ENCODE measurements at regions not wholly inside any gene's neighbourhood (a gene's known extent, or its start where the extent isn't known, plus 50 kb on each side); places are given as distances from the start of the nearest gene placed in this dataset.
A peak's percentile ranks its signal among the peaks of the same experiment; 100 is the strongest.
"Not testable (repeated sequence)": the region's sequence is repeated elsewhere in the genome, so short reads cannot be mapped to it uniquely, and the experiment has no call there.

DNA sequence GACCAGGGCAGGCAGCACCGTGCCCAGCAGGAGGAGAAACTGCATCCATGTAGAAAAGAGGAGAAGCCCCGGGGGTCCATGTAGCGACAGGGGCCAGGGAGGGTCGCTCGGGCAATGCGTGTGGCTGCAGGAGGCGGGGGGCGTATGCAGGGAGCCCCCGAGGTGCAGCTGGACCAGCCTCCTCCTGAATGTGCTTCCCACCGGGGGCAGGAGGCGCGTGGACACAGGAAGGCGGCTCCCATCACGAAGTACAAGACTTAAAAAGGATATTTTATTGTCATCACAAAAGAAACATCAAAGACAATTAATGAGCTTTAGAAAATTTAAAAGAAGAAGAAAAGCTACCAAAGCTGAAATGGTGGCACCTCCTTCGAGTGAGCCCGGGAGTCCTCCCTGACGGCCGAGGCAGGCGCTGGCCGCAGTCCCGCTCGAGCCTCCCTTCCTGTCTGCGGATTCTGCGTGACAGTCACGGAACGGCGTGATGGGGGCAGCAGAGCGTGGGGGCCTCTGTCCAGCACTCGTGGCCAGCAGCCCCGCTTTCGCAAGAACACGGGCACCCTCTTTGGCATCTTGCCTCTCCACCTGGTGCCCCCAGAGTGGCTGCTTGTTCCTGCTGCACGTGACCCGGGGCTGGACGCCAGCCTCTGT, 238.0 kb downstream of the TMEM121 start:
- H3K4me1 Mint-ChIP-seq; DNase-seq; H3K27me3 ChIP-seq (ENCODE audit: control insufficient read depth, insufficient read depth, low read length); H3K27ac Mint-ChIP-seq; H3K4me3 Mint-ChIP-seq; H3K27me3 Mint-ChIP-seq (ENCODE audit: low read depth in 2 of 2); H3K9me3 ChIP-seq (ENCODE audit: control insufficient read depth, insufficient read depth, low read length); H3K27ac ChIP-seq (ENCODE audit: low read length); H3K4me1 ChIP-seq (ENCODE audit: control insufficient read depth, insufficient read depth, low read length); intact Hi-C loops (cut with micrococcal nuclease); ATAC-seq; H3K9me3 Mint-ChIP-seq; H3K36me3 Mint-ChIP-seq; H3K36me3 ChIP-seq (ENCODE audit: control insufficient read depth, insufficient read depth, low read length); H3K4me3 ChIP-seq (ENCODE audit: low read length): not testable (repeated sequence)
- WGBS (ENCODE audit: insufficient coverage): 89% methylated on average over 22 of the region's 35 CpGs

DNA sequence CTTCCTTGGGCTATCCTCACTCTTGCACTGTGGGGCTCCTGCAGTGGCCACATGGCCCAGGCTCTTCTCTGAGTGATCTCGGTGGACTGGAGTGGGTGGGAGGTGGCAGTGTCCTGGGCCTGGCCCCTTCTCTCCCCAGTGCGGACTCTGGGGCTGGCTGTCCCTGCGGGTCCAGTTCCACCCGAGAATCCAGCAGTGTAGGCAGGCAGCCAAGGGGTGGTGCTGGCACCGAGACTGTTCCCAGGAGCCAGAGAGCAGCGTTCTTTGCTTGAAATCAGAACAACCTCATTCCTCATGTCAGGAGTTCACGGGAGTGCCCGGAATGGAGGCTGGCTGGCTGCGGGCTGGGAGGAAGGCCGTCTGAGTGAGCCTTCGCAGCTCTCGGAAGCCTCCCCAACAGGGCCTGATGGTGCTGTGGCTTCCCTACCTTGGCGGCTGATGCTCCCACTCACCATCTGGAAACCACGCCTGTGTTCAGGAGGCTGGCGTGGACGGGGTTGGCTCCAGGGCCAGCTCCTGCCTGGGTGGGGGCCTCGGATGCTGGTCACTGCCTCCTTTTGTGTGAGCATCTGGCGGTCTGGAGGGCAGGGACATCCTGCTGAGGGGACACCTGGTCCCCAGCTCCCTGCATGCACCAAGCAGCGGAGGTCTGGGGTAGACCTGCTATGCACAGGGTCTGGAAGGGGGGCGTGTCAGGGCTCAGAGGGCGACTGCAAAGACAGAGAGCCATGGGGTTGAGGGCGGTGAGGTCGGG, 238.9 kb downstream of the TMEM121 start:
- H3K4me3 ChIP-seq (ENCODE audit: low read length); H3K27me3 ChIP-seq (ENCODE audit: control insufficient read depth, insufficient read depth, low read length); H3K9me3 ChIP-seq (ENCODE audit: control insufficient read depth, insufficient read depth, low read length); H3K27ac ChIP-seq (ENCODE audit: low read length); H3K4me1 ChIP-seq (ENCODE audit: control insufficient read depth, insufficient read depth, low read length); H3K9me3 Mint-ChIP-seq; H3K27me3 Mint-ChIP-seq (ENCODE audit: low read depth in 2 of 2); H3K36me3 Mint-ChIP-seq; H3K27ac Mint-ChIP-seq; DNase-seq; H3K36me3 ChIP-seq (ENCODE audit: control insufficient read depth, insufficient read depth, low read length); ATAC-seq; intact Hi-C loops (cut with micrococcal nuclease); H3K4me1 Mint-ChIP-seq; H3K4me3 Mint-ChIP-seq: not testable (repeated sequence)
- WGBS (ENCODE audit: insufficient coverage): 89% methylated on average over 11 of the region's 23 CpGs

GRCh38 chr14:105765893-105766614, 239.7 kb downstream of the TMEM121 start:
- Mint-ChIP-seq H3K36me3 (no peaks in the 10 kb centered on the region), H3K27ac (no peak overlapping the region), H3K9me3 (no peaks in the 10 kb centered on the region), H3K4me3 (no peak overlapping the region), H3K27me3 (ENCODE audit: low read depth in 2 of 2) (no peaks in the 10 kb centered on the region), H3K4me1 (no peaks in the 10 kb centered on the region)
- no peak overlapping the region for H3K4me3 ChIP-seq (ENCODE audit: low read length)
- no peaks in the 10 kb centered on the region for H3K4me1 ChIP-seq (ENCODE audit: control insufficient read depth, insufficient read depth, low read length)
- no peaks in the 10 kb centered on the region for H3K36me3 ChIP-seq (ENCODE audit: control insufficient read depth, insufficient read depth, low read length)
- ATAC-seq (peak in 1 of 3 donors; percentile 22), DNase-seq (no peak)
- no peak overlapping the region for H3K27ac ChIP-seq (ENCODE audit: low read length)
- TF ChIP-seq, protein P1, sequence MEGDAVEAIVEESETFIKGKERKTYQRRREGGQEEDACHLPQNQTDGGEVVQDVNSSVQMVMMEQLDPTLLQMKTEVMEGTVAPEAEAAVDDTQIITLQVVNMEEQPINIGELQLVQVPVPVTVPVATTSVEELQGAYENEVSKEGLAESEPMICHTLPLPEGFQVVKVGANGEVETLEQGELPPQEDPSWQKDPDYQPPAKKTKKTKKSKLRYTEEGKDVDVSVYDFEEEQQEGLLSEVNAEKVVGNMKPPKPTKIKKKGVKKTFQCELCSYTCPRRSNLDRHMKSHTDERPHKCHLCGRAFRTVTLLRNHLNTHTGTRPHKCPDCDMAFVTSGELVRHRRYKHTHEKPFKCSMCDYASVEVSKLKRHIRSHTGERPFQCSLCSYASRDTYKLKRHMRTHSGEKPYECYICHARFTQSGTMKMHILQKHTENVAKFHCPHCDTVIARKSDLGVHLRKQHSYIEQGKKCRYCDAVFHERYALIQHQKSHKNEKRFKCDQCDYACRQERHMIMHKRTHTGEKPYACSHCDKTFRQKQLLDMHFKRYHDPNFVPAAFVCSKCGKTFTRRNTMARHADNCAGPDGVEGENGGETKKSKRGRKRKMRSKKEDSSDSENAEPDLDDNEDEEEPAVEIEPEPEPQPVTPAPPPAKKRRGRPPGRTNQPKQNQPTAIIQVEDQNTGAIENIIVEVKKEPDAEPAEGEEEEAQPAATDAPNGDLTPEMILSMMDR (IDR thresholded peaks at IDR 0.05): no peak
- H3K9me3 ChIP-seq (ENCODE audit: control insufficient read depth, insufficient read depth, low read length): no peaks in the 10 kb centered on the region
- 90% methylated on average over 9 of the region's 9 CpGs for WGBS (ENCODE audit: insufficient coverage)
- no peaks in the 10 kb centered on the region for H3K27me3 ChIP-seq (ENCODE audit: control insufficient read depth, insufficient read depth, low read length)
- intact Hi-C loops (cut with micrococcal nuclease): no loop called here

DNA sequence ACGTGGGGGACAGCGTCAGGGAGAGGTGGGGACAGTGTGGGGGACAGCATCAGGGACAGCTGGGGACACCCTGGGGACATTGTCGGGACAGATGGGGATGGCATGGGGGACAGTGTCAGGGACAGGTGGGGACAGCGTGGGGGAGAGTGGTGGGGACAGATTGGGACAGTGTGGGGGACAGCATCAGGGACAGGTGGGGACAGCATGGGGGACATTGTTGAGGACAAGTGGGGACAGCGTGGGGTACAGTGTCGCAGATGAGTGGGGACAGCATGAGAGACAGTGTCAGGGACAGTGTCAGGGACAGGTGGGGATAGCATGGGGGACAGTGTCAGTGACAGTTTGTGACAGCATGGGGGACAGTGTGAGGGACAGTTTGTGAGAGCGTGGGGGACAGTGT, 240.9 kb downstream of the TMEM121 start:
- Histone ChIP-seq H3K4me3 (ENCODE audit: low read length) (no peak overlapping the region), H3K36me3 (ENCODE audit: control insufficient read depth, insufficient read depth, low read length) (no peaks in the 10 kb centered on the region), H3K27me3 (ENCODE audit: control insufficient read depth, insufficient read depth, low read length) (no peaks in the 10 kb centered on the region), H3K4me1 (ENCODE audit: control insufficient read depth, insufficient read depth, low read length) (no peaks in the 10 kb centered on the region), H3K9me3 (ENCODE audit: control insufficient read depth, insufficient read depth, low read length) (no peaks in the 10 kb centered on the region), H3K27ac (ENCODE audit: low read length) (no peak overlapping the region)
- Mint-ChIP-seq H3K4me3 (no peak overlapping the region), H3K27ac (no peak overlapping the region), H3K9me3 (no peaks in the 10 kb centered on the region), H3K4me1 (no peaks in the 10 kb centered on the region), H3K36me3 (no peaks in the 10 kb centered on the region), H3K27me3 (ENCODE audit: low read depth in 2 of 2) (no peaks in the 10 kb centered on the region)
- intact Hi-C loops (cut with micrococcal nuclease): no loop called here
- 86% methylated on average over 7 of the region's 7 CpGs for WGBS (ENCODE audit: insufficient coverage)
- TF ChIP-seq, protein P1 (IDR thresholded peaks at IDR 0.05): no peak
- ATAC-seq (peak in 1 of 3 donors; percentile 38), DNase-seq (no peak)

GRCh38 chr14:105768039-105768438, 241.7 kb downstream of the TMEM121 start:
- H3K36me3 ChIP-seq (ENCODE audit: control insufficient read depth, insufficient read depth, low read length); H3K4me3 Mint-ChIP-seq; H3K27me3 ChIP-seq (ENCODE audit: control insufficient read depth, insufficient read depth, low read length); H3K4me1 ChIP-seq (ENCODE audit: control insufficient read depth, insufficient read depth, low read length); DNase-seq; H3K9me3 ChIP-seq (ENCODE audit: control insufficient read depth, insufficient read depth, low read length); intact Hi-C loops (cut with micrococcal nuclease); ATAC-seq; H3K4me1 Mint-ChIP-seq; H3K27me3 Mint-ChIP-seq (ENCODE audit: low read depth in 2 of 2); H3K36me3 Mint-ChIP-seq; H3K9me3 Mint-ChIP-seq; H3K27ac ChIP-seq (ENCODE audit: low read length); H3K4me3 ChIP-seq (ENCODE audit: low read length); H3K27ac Mint-ChIP-seq: not testable (repeated sequence)
- WGBS (ENCODE audit: insufficient coverage): 80% methylated on average over 11 of the region's 17 CpGs

DNA sequence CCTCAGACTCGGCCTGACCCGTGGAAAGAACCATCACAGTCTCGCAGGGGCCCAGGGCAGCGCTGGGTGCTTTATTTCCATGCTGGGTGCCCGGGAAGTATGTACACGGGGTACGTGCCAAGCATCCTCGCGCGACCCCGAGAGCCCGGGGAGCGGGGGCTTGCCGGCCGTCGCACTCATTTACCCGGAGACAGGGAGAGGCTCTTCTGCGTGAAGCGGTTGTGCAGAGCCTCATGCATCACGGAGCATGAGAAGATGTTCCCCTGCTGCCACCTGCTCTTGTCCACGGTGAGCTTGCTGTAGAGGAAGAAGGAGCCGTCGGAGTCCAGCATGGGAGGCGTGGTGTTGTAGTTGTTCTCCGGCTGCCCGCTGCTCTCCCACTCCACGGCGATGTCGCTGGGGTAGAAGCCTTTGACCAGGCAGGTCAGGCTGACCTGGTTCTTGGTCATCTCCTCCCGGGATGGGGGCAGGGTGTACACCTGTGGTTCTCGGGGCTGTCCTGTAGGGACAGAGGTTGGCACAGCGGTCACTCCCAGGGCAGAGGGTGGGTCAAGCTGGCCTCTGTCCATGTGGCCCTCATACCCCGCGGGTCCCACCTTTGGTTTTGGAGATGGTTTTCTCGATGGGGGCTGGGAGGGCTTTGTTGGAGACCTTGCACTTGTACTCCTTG, 242.8 kb downstream of the TMEM121 start:
- H3K27me3 ChIP-seq (ENCODE audit: control insufficient read depth, insufficient read depth, low read length); H3K36me3 ChIP-seq (ENCODE audit: control insufficient read depth, insufficient read depth, low read length); H3K36me3 Mint-ChIP-seq; H3K4me1 Mint-ChIP-seq; intact Hi-C loops (cut with micrococcal nuclease); H3K4me1 ChIP-seq (ENCODE audit: control insufficient read depth, insufficient read depth, low read length); DNase-seq; H3K27ac Mint-ChIP-seq; H3K27me3 Mint-ChIP-seq (ENCODE audit: low read depth in 2 of 2); ATAC-seq; H3K27ac ChIP-seq (ENCODE audit: low read length); H3K4me3 ChIP-seq (ENCODE audit: low read length); H3K9me3 Mint-ChIP-seq; H3K4me3 Mint-ChIP-seq; H3K9me3 ChIP-seq (ENCODE audit: control insufficient read depth, insufficient read depth, low read length): not testable (repeated sequence)
- 91% methylated on average over 33 of the region's 35 CpGs for WGBS (ENCODE audit: insufficient coverage)

Measured in natural killer cell (primary cell).